ENCODE measurements at regions not wholly inside any gene's neighbourhood (a gene's known extent, or its start where the extent isn't known, plus 50 kb on each side); places are given as distances from the start of the nearest gene placed in this dataset.
"Not testable (repeated sequence)": the region's sequence is repeated elsewhere in the genome, so short reads cannot be mapped to it uniquely, and the experiment has no call there.

DNA sequence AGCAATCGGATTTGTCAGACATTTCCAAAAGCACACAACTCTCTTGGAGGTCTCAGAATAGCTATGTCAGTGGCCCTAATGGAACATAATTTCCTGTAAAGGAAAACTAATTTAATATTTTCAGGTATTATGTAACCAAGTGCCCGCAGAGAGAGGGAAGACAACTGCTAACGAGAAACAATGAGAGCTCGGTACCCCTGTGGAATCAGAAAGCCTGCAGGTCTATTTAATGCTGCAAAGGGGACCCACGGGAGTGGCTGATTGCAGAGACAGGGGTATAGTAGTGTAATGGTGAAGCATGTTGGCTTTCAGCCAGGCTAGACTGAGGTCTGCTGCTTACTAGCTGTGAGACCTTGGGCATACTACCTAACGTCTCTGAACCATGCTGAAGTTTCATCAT is 508.1 kb upstream of the BRINP1 start:
- Histone ChIP-seq H3K27ac (no peak overlapping the region), H3K36me3 (replicated peaks in 1 of 2; ENCODE audit: insufficient read depth in 1 of 2, low read depth in 2 of 2) (no peaks in the 10 kb centered on the region), H3K9me3 (no peaks in the 10 kb centered on the region), H3K27me3 (no peaks in the 10 kb centered on the region), H3K4me3 (no peak overlapping the region), H3K4me1 (no peaks in the 10 kb centered on the region)
- intact Hi-C loops (cut with DNase I): no loop called here
- DNase-seq: no peak
- WGBS, 2 donors: 56 to 57% methylated on average over 6 of the region's 6 CpGs
- ATAC-seq: no peak
- TF ChIP-seq POLR2A (IDR thresholded peaks at IDR 0.05): no peak
- TF ChIP-seq, protein P1, sequence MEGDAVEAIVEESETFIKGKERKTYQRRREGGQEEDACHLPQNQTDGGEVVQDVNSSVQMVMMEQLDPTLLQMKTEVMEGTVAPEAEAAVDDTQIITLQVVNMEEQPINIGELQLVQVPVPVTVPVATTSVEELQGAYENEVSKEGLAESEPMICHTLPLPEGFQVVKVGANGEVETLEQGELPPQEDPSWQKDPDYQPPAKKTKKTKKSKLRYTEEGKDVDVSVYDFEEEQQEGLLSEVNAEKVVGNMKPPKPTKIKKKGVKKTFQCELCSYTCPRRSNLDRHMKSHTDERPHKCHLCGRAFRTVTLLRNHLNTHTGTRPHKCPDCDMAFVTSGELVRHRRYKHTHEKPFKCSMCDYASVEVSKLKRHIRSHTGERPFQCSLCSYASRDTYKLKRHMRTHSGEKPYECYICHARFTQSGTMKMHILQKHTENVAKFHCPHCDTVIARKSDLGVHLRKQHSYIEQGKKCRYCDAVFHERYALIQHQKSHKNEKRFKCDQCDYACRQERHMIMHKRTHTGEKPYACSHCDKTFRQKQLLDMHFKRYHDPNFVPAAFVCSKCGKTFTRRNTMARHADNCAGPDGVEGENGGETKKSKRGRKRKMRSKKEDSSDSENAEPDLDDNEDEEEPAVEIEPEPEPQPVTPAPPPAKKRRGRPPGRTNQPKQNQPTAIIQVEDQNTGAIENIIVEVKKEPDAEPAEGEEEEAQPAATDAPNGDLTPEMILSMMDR (IDR thresholded peaks at IDR 0.05): no peak

DNA sequence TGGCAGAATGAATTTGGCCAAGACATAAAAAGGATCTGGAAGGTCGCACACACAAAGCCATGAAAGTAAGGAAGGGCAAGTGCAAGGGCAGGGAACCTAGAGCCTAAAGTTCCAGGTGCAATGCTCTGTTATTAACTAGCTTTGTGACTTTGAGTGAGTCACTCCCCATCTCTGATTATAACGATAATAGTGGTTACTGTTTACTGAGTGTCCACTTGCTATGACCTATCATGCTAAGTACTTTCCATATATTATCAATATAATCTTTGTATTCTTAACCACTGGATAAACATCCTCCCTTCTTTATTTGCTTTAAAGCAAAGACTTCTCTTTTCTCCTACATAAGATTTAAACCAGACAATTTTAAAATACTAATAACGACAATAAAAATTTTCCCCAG is 504.6 kb upstream of the BRINP1 start:
- H3K27me3 ChIP-seq: no peaks in the 10 kb centered on the region
- no peaks in the 10 kb centered on the region for H3K4me1 ChIP-seq
- ATAC-seq (no peak), DNase-seq (no peak)
- no peak overlapping the region for H3K27ac ChIP-seq
- no peaks in the 10 kb centered on the region for H3K9me3 ChIP-seq
- no peak overlapping the region for H3K4me3 ChIP-seq
- intact Hi-C loops (cut with DNase I): no loop called here
- TF ChIP-seq, protein P1 (IDR thresholded peaks at IDR 0.05): no peak
- TF ChIP-seq POLR2A (IDR thresholded peaks at IDR 0.05): no peak
- no peaks in the 10 kb centered on the region for H3K36me3 ChIP-seq (replicated peaks in 1 of 2; ENCODE audit: insufficient read depth in 1 of 2, low read depth in 2 of 2)
- 54% methylated on average over 3 of the region's 3 CpGs for WGBS, 2 donors

- intact Hi-C loops (cut with DNase I); DNase-seq; H3K36me3 ChIP-seq (replicated peaks in 1 of 2; ENCODE audit: insufficient read depth in 1 of 2, low read depth in 2 of 2); H3K4me3 ChIP-seq; H3K27ac ChIP-seq; H3K27me3 ChIP-seq; H3K9me3 ChIP-seq; ATAC-seq; H3K4me1 ChIP-seq: not testable (repeated sequence)
- 88 to 93% methylated on average over 3 to 18 of the region's 26 CpGs for WGBS, 2 donors
Observed at GRCh38 chr9:119870251-119870650, 501.0 kb upstream of the BRINP1 start.

DNA sequence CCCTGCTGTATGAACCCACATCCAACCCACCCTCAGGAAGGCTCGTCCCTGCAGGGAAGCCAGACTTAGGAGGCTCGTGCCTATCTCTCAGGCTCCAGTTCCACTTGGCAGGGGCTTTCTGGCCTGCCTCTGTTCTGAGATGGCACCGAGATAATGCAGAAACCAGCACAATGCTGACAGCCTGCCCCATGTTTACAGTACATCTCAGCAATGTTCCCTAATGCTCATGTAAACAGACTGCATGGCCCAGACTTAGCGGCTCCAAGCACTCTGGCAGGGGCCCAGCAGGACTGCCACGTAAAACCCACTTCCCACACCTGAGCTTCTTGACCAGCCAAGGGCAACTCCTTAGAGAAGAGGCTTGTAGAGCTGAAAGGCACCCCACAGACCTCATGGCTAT is 499.5 kb upstream of the BRINP1 start:
- intact Hi-C loops (cut with DNase I): no loop called here
- Histone ChIP-seq H3K27ac (no peak overlapping the region), H3K27me3 (no peaks in the 10 kb centered on the region), H3K4me1 (no peaks in the 10 kb centered on the region), H3K36me3 (replicated peaks in 1 of 2; ENCODE audit: insufficient read depth in 1 of 2, low read depth in 2 of 2) (no peaks in the 10 kb centered on the region), H3K9me3 (no peaks in the 10 kb centered on the region), H3K4me3 (no peak overlapping the region)
- peak; percentile 11 to 21 (median 16) for DNase-seq
- TF ChIP-seq, protein P1 (IDR thresholded peaks at IDR 0.05): no peak
- no peak for TF ChIP-seq POLR2A (IDR thresholded peaks at IDR 0.05)
- ATAC-seq: peak; percentile 9
- WGBS, 2 donors: 10 to 23% methylated on average over 5 of the region's 5 CpGs

GRCh38 chr9:119861842-119862241 is 492.6 kb upstream of the BRINP1 start:
- no peaks in the 10 kb centered on the region for H3K4me1 ChIP-seq
- no peaks in the 10 kb centered on the region for H3K9me3 ChIP-seq
- DNase-seq (no peak), ATAC-seq (no peak)
- no peak for TF ChIP-seq POLR2A (IDR thresholded peaks at IDR 0.05)
- TF ChIP-seq, protein P1 (IDR thresholded peaks at IDR 0.05): no peak
- no peak overlapping the region for H3K4me3 ChIP-seq
- intact Hi-C loops (cut with DNase I): no loop called here
- no peak overlapping the region for H3K27ac ChIP-seq
- H3K36me3 ChIP-seq (replicated peaks in 1 of 2; ENCODE audit: insufficient read depth in 1 of 2, low read depth in 2 of 2): no peaks in the 10 kb centered on the region
- no peaks in the 10 kb centered on the region for H3K27me3 ChIP-seq
